HG03097 (cell line): ENCODE measurements at regions not wholly inside any gene's neighbourhood (a gene's known extent, or its start where the extent isn't known, plus 50 kb on each side); places are given as distances from the start of the nearest gene placed in this dataset.
A peak's percentile ranks its signal among the peaks of the same experiment; 100 is the strongest.
"Not testable (repeated sequence)": the region's sequence is repeated elsewhere in the genome, so short reads cannot be mapped to it uniquely, and the experiment has no call there.

ENCODE experiments used
- ATAC-seq: cut with Tn5 transposase; IDR thresholded peaks from one replicate; pipeline ENCODE4 v1.9.1; 2021; ENCODE audit not compliant: unreplicated experiment, low FRiP score

GRCh38 chr5:102554082-102554481 lies 55.3 kb upstream of the SLCO6A1 start:
- no peak for ATAC-seq

- ATAC-seq: no peak
These were observed 55.9 kb upstream of the SLCO6A1 start for GRCh38 chr5:102554728-102555127.

- no peak for ATAC-seq
These were observed 63.3 kb upstream of the SLCO6A1 start for GRCh38 chr5:102561894-102562760.

- ATAC-seq: no peak
These were observed 71.9 kb upstream of the SLCO6A1 start for GRCh38 chr5:102570747-102571146.

GRCh38 chr5:102578362-102578761 lies 79.6 kb upstream of the SLCO6A1 start:
- no peak for ATAC-seq

GRCh38 chr5:102579379-102579778 lies 80.6 kb upstream of the SLCO6A1 start:
- no peak for ATAC-seq

- no peak for ATAC-seq
These were observed 82.2 kb upstream of the SLCO6A1 start for GRCh38 chr5:102581011-102581410.

GRCh38 chr5:102582696-102583095 lies 83.9 kb upstream of the SLCO6A1 start:
- ATAC-seq: no peak

GRCh38 chr5:102583276-102584124 lies 84.7 kb upstream of the SLCO6A1 start:
- no peak for ATAC-seq

GRCh38 chr5:102589661-102590060 lies 90.9 kb upstream of the SLCO6A1 start:
- no peak for ATAC-seq

GRCh38 chr5:102590467-102590866 lies 91.7 kb upstream of the SLCO6A1 start:
- no peak for ATAC-seq

- peak; percentile 88 for ATAC-seq
These were observed 92.8 kb upstream of the SLCO6A1 start for GRCh38 chr5:102591650-102592049.

GRCh38 chr5:102592586-102592985 lies 93.8 kb upstream of the SLCO6A1 start:
- not testable (repeated sequence) for ATAC-seq

GRCh38 chr5:102594192-102594591 lies 95.4 kb upstream of the SLCO6A1 start:
- ATAC-seq: no peak

GRCh38 chr5:102595332-102595731 lies 96.5 kb upstream of the SLCO6A1 start:
- ATAC-seq: no peak

GRCh38 chr5:102596113-102596512 lies 97.3 kb upstream of the SLCO6A1 start:
- peak; percentile 61 for ATAC-seq

- no peak for ATAC-seq
These were observed 98.2 kb upstream of the SLCO6A1 start for GRCh38 chr5:102596951-102597350.

GRCh38 chr5:102599289-102599688 lies 100.5 kb upstream of the SLCO6A1 start:
- no peak for ATAC-seq

- ATAC-seq: no peak
These were observed 102.2 kb upstream of the SLCO6A1 start for GRCh38 chr5:102600964-102601363.

- no peak for ATAC-seq
These were observed 104.9 kb upstream of the SLCO6A1 start for GRCh38 chr5:102603670-102604069.

- ATAC-seq: no peak
These were observed 109.6 kb upstream of the SLCO6A1 start for GRCh38 chr5:102608414-102608813.

- no peak for ATAC-seq
These were observed 112.5 kb upstream of the SLCO6A1 start for GRCh38 chr5:102611312-102611711.
